ENCODE measurements at regions not wholly inside any gene's neighbourhood (a gene's known extent, or its start where the extent isn't known, plus 50 kb on each side); places are given as distances from the start of the nearest gene placed in this dataset.
A peak's percentile ranks its signal among the peaks of the same experiment; 100 is the strongest.
"Not testable (repeated sequence)": the region's sequence is repeated elsewhere in the genome, so short reads cannot be mapped to it uniquely, and the experiment has no call there.

DNA sequence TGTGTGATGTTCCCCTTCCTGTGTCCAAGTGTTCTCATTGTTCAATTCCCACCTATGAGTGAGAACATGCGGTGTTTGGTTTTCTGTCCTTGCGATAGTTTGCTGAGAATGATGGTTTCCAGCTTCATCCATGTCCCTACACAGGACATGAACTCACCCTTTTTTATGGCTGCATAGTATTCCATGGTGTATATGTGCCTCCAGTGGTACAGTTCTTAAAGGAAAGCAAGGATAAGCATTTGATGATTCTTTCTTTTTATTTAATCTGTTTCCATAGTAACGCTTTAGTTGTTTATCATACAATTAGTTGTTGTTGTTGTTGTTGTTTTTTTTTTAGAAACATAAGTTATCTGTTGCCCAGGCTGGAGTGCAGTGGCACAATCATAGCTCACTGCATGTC is 133.1 kb downstream of the TSEN15 start:
- DNase-seq: not testable (repeated sequence)

DNA sequence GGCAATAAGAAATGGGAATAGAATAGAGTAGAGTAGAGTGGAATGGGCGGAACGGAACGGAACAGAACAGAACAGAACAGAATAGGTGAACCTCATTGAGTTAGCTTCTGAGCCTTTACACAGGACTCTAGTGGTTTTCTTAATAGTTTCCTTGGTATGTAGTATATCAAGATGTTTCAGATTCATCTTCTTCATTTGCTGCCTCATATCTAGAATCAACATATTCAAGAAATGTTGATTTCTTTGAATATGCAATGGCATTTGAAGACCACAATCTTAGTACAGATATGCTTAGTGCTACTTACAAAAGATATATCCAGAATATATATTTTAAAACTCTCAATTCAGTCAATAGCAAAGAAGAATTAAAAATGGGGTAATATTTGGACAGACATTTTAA is 133.8 kb downstream of the TSEN15 start:
- no peak for DNase-seq

DNA sequence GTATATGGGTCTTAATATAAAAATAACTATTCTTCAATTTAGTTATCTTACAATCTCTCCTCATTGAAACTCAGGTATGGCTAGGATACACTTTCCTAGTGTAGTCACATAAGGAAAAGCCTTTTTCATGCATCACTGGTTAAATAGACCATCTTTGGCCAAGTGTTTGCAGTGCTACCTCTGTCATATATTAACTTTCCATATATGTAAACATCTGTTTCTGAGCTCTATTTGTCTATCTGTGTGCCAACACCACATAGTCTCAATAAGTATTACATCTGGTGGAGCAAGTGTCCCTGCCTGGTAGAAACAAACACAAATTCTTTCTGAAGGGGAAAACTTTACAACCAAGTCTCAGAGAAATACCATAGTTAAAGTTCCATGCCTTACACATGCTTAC is 134.6 kb downstream of the TSEN15 start:
- DNase-seq: no peak

DNA sequence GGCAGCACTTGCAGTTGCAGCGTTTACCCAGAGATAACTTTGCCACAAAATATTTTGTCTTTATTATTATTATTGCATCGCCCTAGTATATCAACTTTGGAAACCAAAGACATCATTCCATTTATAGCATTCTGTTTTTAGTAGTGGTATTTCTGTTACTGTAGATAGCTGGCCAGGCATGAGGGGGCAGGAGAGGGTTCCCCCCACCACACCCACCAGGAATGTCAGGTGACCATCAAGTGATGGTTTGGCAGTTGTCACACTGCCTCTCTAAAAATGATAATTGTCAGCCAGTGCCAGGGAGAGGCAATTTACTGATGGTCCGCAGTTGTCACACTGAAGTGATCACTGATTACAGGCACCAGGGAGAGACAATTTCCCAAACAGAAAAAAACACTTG is 135.6 kb downstream of the TSEN15 start:
- DNase-seq: no peak

DNA sequence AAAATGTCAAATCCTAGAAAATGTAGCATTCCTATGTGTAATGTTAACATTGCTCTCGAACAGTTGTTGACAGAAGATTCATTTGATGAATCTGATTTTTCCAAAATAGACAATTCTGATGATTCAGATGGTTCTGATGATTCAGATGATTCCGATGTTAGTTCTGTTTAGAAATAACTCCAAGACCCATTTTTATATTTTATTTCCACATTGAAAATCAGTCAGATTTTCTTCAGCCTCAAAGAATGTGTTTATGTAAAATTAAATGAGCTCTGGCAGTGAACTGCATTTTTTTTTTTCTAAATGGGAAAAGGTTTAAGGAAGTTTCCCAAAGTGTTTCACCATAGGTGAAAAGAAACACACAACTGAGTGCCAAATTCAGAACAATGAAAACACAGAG is 136.5 kb downstream of the TSEN15 start:
- DNase-seq: no peak

DNA sequence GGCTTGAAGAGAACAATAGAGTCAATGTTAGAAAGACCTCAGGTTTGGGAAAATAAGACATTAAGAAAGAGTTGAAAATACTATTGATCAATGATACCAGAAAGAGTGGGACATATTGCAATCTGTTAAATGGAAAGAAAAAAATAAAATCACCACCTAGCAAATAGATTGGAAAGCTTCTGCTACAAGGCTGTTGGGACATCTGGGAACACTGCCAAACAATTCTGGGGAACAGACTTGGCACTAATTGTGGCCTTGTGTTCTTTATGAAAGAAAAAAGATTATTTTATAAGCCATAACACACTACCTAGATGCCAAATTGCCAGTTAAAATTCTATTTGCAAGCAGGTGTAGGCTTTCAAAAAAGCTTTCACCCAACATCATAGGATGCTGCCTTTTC is 137.8 kb downstream of the TSEN15 start:
- DNase-seq: no peak

DNA sequence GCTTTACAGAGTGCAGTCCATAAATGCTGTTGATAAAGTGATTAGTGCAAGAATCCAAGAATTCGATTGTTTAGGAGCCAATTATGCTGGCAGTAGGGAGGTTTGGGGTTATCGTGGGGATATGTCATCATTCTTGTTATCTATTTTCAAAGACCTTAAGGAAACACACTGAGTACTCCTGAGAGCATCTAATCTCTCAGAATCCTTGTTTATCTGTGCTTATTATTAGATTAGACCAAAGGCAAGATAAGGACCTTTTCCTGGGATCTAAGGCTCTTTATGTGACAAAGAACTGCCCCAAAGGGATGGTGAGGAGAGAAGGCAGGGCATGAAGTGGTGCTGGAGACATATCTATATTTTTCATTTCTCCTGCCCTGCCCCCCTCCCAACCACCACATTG is 139.1 kb downstream of the TSEN15 start:
- no peak for DNase-seq

DNA sequence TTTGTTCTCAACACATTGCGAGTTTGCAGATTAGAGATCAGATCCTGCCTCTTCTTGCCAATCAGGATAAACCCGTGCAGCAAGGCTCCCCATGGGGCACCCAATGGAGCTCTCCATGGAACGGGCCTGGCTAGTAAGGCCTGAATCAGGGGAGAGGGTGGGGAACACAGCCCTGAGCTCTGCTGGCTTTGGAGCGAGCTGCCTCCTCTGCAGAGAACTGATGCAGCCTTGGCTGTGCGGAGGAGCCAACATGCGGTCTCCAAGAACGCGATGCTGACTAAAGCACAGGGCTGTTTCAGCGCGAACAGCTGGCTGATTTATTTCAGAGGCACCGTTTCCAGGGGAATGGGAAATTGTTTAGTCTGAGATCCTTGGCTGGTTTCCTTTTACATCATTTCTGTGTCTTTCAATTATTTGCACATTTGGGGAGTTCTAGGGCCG is 139.7 kb downstream of the TSEN15 start:
- DNase-seq: no peak

DNA sequence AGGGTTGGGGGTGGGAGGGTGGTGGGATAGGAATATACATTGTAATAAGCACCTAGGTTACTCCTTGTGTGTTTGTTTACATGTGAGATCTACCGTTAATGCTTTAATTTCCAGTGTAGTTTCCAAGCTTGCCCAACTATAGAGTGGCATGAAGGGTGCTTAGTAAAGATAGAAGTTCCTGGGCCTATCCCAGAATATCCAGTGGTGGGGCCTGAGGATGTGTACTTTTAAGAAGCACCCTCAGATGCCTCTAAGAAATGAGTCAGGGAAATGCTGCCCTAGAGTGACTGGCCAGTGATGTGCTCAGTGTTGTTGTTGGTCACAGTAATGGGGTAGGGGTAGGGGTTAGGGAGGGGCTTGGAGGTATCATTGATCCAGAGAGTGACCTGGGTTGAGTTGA is 141.3 kb downstream of the TSEN15 start:
- peak; percentile 8 for DNase-seq

DNA sequence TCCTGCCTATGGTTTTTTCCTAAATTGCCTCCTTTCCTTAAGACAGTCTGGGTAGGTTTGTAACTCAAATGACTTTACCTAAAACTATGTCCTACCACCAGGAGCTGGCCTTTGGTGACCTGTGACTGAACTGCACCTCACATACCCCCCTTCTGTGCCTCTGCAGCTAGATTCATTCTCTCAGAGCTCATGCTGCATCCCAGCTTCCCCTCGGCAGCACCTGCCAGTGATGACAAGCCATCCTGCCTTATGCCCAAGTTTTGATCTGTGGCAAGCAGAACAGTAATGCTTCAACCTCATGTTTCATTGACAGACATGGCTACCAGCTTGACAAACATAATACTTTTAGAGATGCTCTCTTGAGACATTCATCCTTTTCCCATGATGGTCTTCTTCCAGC is 141.9 kb downstream of the TSEN15 start:
- no peak for DNase-seq

DNA sequence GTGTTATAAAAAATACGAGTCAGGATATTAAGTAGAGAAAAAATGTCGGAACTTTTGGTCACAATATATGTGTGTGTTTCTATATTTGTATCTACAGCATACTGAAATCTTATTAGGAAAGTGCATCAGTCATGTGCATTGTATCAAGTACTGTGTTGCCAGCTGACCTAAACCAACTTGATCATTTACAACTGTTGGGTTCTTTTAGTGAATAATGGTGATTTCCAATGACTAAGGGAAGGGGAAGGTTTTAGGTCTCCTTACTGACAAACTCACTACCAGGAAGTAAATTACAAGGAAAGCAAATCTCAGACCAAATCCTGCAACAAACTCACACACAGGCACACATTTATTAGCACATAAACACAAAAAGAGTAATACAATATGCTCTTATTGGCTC is 142.7 kb downstream of the TSEN15 start:
- peak; percentile 78 for DNase-seq

DNA sequence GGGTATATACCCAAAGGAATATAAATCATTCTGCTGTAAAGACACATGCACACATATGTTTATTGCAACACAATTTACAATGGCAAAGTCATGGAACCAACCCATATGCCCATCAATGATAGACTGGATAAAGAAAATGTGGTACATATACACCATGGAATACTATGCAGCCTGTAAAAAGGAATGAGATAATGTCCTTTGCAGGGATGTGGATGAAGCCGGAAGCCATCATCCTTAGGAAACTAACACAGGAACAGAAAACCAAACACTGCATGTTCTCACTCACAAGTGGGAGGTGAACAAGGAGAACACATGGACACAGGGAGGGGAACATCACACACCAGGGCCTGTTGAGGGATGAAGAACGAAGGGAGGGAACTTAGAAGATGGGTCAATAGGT is 144.2 kb downstream of the TSEN15 start:
- not testable (repeated sequence) for DNase-seq

DNA sequence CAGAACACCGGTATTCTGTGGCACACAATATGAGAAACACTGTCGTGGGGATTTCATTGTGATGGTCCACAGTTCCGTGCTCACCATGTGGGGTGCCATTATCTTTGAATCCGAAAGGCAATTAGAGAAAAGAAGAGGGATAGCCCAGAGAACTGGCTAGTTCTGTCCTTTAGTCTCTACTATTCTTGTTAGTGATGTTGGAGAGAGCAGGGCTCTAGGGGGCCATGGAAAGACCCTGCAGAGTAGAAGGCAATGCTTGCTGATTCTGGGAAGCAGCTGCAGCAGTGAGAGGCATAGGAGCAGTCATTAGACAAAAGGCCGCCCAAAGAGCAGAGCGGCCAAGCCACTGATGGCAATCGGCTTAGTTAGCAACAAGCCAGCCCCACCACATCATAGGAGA is 146.3 kb downstream of the TSEN15 start:
- DNase-seq: no peak

DNA sequence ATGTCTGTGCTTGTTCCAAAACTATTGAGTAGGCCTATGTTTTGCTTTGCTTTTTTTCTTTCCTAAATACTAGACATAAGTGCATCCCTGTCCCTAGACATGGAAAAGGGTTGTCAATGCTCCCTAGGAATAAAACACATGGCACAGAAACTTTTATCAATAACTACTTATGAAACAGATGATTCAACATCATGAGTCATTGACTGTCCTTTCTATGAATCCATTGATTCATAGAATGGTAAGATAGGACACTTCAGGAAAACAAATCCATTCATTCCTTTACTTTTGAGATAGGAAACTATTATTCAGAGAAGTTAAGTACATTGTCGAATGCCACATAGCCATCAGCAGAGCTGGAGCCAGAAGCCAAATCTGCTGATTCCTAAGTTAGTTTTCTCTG is 147.5 kb downstream of the TSEN15 start:
- peak; percentile 27 for DNase-seq

DNA sequence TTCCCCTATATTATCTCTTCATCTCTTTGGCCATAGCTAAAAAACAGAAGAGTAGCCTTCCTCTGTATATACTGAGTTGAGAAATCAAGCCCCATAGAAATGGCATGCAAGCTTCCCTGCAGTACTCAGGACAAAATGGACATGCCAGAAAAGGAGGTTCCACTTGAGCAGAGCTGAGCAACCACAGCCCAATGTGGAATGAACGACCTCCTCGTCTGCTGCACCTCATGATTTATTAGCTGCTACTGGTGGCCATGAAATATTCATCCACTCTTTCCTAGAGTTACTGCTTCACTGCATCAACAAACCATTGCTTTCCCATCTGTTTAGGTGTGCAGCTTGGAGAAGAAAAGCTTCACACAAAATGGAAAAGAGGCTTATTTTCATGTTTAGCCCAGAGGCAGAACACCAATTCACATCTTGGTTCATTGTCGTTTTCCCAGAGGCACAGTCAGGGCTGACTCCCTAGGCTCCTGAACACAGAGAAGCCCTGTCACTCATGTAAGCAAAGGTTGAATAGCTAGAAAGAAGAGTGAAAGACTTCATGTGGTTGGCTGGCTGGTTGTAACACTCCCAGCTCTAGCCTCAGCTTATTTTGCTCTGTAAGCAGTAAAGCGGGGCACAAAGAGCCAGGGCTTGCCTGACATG is 148.0 kb downstream of the TSEN15 start:
- DNase-seq: no peak

DNA sequence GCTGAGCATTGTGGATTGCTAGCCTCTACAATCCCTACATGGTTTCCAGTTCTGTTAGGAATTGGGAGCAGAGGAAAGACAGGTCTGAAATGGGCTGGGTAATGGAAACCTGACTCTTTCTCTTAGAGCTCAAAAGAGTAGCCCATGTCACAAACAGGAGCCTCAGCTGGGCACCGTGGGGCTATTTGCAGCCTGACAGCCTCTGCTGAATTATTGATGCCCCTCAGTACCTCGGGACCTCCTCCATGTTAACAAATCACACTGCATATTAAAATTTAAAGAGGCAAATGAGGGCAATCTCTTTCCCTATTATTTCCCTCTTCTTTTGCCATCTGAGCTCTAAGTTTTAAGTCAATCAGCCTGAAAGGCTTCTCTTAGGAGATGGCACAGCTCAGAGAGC is 157.1 kb downstream of the TSEN15 start:
- DNase-seq: no peak

DNA sequence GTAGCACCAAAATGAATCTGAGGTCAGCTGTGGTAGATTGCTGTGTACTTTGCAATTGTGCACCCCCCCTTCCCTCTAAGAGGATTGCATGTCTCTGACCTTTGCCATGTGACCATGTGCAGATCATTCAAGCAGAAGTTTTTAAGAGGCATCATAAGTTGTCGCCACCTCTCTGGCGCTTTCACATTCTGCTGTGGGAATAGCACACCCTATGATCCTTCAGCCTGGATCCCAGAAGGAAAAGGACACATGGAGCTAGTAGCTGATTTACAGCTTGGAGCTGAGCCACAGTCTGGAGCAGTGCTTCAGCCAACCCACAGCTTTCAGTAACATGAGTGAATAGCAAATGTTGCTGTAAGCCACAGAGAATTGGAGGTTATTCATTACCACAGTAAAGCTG is 158.5 kb downstream of the TSEN15 start:
- DNase-seq: peak; percentile 52

DNA sequence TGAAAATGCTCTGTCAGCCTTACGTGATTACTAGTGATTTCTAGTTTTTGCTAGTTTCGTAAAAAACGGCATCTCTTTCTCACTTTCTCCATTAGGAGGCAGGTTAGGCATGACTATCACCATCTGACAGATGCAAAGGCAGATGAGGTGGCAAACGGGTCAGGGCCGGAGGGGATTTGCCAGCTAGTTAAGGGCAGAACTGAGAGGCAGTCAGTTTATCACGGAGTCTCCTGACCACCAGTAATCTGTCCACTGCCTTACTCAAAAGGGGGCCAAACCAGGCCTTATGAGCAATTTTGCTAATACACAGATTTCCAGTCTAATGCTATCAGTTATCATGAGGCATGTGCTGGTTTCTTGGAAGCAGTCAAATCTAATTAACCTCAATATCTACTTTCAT is 159.3 kb downstream of the TSEN15 start:
- no peak for DNase-seq

DNA sequence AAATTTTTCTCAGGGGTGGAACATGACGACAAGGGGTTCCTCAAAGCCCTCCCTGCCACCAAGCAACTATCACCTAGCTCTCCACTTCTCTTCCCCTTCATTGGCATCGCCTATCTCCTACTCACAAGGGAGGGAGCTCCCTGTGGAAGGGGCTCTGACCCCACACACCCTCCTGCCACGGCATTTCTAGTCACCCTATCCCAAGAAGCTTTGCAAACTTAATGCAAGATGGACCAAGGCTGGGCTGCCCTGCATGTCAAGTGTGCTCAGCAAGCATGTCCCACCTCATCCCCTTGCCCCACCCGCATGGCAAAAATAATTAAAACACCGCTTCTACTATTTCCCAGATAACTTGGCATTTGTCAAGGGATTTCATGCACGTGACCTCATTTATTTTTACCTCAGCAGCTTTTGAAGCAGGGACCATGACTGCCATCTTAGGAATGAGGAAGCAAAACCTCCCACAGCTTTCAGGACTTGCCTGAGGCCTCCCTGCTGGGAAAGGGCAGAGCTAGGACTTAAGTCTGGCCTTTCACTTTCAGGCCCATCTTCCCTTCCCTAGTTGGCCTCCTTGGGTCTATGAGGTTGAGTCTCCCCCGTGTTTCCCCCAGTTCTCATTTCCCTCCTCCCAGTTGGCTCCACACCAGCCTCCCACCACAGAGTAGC is 161.3 kb downstream of the TSEN15 start:
- DNase-seq: peak; percentile 96

DNA sequence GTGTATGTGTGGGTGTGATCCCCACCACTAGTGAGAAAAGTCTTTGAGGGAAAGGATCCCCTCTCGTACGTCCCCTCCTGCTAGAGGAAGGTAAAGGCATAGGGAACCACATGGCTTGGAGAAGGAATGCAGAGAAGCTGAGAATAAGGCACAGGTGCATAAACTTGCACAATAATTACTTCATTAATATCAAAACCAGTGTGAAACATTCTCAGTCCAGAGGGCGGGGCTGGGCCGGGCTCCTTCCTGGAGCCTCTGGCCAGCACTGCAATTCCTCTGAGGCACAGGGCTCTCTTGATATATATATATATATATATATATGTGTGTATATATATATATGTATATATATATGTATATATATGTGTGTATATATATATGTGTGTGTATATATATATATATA is 162.6 kb downstream of the TSEN15 start:
- no peak for DNase-seq

DNA sequence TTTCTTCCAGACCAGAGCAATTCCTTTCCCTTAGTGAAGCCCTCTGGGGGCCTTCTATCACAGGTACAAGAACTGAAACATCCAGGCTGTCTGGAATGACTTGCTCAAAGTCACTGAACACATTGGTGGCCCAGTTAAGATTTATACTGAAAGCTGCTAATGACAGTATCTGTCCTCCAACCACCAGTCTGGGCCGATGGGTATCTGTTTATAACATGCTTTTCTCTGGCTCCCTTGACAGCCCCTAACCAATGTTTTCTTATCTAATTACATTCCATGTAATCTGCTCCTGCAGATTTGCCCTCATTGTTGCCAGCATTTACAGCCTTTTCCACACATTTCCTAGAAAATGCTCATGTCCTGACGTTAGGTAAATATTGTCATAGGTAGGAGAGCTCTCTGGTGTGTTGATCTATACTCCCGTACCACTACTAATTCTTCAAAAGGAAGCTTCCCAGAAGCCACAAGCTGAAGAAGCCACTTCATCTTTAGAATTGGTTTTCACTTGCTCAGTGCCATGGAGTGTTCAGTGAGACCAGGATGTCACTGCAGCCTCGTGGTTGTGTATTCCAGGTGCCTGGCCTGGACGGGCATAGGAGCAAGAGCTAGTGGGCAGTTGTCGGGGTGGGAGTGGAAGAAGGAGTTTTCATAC is 163.9 kb downstream of the TSEN15 start:
- DNase-seq: no peak

DNA sequence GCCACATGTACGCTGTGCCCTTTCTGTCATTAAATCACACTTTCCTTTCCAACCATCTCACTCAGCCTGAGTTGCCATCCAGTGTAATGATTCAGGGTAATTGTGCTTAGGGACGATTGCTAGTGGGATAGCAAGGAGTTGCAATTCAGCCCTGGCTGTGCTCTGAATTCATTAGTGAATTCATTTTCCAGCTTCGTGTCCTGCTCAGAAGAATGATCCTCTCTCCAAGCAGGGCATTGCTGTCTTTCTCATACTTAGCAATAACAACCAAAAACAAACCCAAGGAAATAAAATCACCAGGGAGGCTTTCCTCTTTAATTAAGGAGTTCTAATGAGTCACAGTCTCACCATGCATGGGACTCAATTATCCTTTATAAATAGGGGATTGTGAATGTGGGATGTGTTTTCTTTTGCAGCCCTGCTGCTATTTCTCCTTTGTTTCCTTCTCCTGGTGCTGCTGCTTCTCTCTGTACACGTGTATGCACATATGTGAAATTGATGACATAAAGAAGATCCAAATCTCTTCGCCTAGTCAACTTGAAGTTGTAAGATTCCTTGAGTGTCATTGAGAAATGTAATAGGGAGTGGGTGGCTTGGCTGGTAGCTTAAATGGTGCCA is 167.0 kb downstream of the TSEN15 start:
- no peak for DNase-seq

DNA sequence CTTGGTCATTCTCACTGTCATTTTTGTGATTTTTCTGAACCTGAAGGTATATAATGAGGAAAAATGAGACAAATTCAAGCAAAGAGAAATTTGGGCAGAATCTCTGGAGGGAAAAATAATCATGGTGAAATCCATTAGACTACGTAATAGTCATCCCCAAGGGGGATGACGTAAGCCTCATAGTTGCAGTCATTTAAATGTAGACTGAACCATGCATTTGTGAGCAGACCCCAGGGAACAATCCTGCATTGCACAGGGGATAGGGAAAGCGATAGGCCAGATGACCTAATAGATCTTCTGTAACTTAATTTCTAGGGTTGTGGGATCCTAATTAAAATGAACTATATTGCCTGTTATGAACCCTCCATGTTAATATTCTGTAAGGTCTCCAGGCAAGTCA is 167.4 kb upstream of the C1orf21 start:
- peak; percentile 43 for DNase-seq

DNA sequence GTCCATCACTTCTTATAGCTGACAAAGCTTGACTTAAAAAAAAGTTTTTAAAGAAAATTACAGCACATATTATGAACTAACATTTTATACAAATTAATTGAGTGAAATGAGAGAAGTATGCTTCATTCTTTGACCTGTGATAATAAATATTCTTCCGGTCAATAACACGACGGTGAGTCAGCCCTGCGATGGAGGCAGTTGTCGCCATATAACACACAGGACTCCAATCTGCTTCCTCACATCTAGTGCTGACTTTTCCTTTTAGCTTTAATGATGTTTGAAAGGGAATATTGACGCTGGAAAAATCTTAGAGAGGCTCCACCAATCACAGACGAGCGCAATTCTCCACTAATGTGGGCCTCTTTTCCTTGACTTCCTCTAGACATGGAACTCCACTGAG is 166.9 kb upstream of the C1orf21 start:
- no peak for DNase-seq

Measured in suppressor macrophage treated with lipopolysaccharide for 4 hours (primary cell).